Endothelial cell of umbilical vein (primary cell): ENCODE measurements at regions not wholly inside any gene's neighbourhood (a gene's known extent, or its start where the extent isn't known, plus 50 kb on each side); places are given as distances from the start of the nearest gene placed in this dataset.

Experiments used
- EZH2 ChIP-seq: IDR thresholded peaks from 2 replicates; pipeline ENCODE4 v1.6.1; 2012; ENCODE audit warnings: borderline replicate concordance, low read depth, mild to moderate bottlenecking, moderate library complexity, low read length, inconsistent platforms; ENCODE audit not compliant: severe bottlenecking
- GATA2 ChIP-seq: IDR thresholded peaks from 2 replicates; pipeline ENCODE4 v1.7.0; 2011; ENCODE audit warnings: low read depth, mild to moderate bottlenecking, moderate library complexity, mixed read lengths, low read length; ENCODE audit not compliant: insufficient read length, insufficient read depth
- POLR2A ChIP-seq: IDR thresholded peaks from 2 replicates; pipeline ENCODE4 v1.6.1; 2012; ENCODE audit warnings: low read depth, mild to moderate bottlenecking, control low read depth, low read length
- POLR2AphosphoS5 ChIP-seq: IDR thresholded peaks from 2 replicates; pipeline ENCODE4 v1.6.1; 2012; ENCODE audit warnings: low read depth, mild to moderate bottlenecking, control low read depth, low read length, moderate library complexity; ENCODE audit not compliant: insufficient read depth
- TF ChIP-seq, protein P1 (sequence below), 2 donors: IDR thresholded peaks; 1 replicate in 1 of 2; 2 replicates in 1 of 2; pipeline ENCODE4 v1.5.1; 2011; ENCODE audit warnings: low read length in 2 of 2, mild to moderate bottlenecking in 2 of 2, moderate library complexity in 2 of 2, control low read depth in 1 of 2, inconsistent platforms in 1 of 2, low read depth in 1 of 2; ENCODE audit not compliant: insufficient read depth in 1 of 2; ENCODE audit errors: extremely low read depth in 1 of 2

DNA sequence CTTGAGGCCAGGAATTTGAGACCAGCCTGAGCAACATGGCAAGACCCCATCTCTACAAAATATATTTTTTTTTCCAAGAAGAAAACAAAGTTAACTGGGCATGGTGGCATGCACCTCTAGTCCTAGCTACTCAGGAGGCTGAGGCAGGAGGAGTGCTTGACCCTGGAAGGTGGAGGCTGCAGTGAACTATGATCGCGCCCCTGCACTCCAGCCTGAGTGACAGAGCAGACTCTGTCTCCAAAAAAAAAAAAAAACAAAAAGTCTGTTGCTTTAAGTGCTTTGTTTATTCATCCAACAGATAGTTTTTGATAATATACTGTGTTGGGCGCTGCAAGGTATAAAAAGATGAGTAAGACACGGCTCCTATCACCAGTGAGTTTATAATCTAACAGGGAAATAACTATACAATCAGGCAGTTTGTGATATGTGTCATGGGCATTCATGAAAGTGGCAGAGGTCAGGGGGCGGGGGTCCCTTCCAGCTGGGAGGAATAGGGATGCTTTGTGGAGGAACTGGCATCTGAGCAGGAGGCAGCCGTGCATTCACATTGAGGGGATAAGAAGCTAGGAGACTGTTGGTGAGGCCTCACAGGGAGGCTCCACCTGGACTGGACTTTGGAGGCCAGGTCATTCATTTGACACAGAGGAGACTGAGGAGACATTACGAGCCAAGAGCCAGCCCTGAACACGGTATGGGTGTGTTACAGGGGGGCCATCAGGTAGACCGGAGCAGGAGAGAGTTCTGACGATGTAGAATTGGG lies 67.3 kb upstream of the ERRFI1 start:
- TF ChIP-seq POLR2AphosphoS5 (no peak), EZH2 (no peak), POLR2A (no peak), GATA2 (no peak)
- TF ChIP-seq, protein P1, sequence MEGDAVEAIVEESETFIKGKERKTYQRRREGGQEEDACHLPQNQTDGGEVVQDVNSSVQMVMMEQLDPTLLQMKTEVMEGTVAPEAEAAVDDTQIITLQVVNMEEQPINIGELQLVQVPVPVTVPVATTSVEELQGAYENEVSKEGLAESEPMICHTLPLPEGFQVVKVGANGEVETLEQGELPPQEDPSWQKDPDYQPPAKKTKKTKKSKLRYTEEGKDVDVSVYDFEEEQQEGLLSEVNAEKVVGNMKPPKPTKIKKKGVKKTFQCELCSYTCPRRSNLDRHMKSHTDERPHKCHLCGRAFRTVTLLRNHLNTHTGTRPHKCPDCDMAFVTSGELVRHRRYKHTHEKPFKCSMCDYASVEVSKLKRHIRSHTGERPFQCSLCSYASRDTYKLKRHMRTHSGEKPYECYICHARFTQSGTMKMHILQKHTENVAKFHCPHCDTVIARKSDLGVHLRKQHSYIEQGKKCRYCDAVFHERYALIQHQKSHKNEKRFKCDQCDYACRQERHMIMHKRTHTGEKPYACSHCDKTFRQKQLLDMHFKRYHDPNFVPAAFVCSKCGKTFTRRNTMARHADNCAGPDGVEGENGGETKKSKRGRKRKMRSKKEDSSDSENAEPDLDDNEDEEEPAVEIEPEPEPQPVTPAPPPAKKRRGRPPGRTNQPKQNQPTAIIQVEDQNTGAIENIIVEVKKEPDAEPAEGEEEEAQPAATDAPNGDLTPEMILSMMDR (IDR thresholded peaks at IDR 0.05; ENCODE audit: extremely low read depth in 1 of 2, insufficient read depth in 1 of 2, low read depth in 1 of 2, low read length in 2 of 2), result no peak
